8988T (cell line): ENCODE measurements at regions not wholly inside any gene's neighbourhood (a gene's known extent, or its start where the extent isn't known, plus 50 kb on each side); places are given as distances from the start of the nearest gene placed in this dataset.

Experiments
- DNase-seq: peaks from one replicate; pipeline ENCODE4 v3.0.0; 2011

DNA sequence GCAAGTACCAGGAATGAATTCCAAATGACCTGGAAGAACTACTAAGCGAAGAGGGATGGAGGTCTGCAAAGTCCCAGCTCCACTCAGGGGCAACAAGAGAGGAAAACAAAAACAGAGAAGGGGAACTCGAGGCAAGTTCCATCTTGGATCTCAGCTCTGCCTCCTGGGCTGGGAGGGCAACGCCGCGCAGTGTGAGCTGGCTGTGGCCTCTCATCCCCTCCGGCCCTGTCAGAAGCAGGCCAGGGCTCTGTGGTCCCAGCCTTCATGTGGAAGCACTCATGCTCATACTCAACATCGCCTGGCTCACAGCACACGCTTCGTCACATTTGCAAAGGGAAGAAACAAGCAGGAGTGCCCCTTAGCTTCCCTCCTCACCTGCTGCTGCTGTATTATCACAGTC, 627.9 kb upstream of the MGMT start:
- DNase-seq = no peak

DNA sequence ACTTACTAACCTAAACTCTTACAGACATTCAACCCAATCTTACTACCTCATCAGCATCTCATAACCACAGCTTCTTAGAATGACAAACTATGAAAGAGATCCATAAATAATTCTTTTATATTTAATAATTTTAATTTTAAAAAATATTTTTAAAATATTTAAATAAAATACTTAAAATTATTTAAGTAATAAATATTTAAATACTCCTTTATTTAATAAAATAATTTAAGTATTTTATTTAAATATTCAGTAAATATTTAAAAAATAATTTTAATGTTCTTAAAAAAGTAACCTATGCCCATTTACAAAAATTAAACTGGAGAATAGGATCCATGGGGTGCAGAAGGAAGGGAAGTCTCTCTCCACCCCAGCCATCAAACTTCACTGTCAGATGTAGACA, 627.3 kb upstream of the MGMT start:
- DNase-seq = no peak

DNA sequence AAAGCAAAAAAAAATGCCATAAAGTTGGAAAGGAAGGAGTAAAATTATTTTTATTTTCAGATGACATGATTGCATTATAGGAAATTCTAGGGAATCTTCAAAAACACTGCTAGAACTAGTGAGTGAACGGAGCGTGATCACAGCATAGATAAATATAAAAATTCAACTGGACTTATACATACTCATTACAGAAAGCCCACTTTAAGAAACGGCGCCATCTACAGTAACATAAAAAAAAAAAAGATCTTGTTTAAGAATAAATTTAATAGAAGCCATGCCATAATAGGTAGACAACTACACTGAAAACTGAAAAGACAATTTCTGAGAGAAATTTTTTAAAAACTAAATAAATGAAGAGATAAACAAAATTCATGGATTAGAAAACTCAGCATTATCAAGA, 623.1 kb upstream of the MGMT start:
- DNase-seq = no peak

DNA sequence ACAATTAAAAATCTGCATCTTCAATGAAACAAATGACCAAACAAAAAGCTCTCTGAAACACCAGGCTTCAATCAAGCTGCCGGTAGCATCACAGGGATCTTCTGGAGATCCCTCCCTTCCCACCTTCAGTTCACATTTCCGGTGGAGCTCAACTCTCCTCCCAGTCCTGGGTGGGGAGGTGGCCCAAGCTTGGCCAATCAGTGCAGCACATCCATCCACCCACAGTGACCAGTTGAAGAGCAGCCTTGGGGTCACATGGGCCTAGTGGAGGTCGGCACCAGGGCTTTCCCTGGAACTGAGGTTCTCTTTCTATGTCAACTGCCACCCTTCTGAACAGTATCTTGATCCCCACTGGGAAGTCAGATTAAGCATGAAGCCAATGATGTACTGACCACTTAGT, 620.1 kb upstream of the MGMT start:
- no peak for DNase-seq

DNA sequence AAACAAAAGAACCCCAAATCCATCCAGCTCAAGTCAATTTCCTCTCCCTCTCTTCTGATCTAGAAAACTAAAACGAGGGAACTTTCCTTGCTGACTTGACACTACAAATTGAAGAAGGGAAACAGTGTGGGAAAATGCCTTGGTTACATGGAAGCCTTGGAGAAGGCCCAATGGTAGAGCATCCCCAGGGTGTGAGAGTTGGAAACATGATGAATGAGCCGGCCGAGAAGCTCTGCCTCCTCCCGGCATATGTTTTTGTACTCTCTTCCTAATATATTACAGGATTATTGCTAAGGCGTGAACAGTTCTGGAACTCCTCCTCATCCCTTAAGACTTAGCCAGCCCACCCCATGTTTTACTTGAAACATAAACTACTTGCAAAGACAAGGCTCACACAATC, 618.2 kb upstream of the MGMT start:
- no peak for DNase-seq

DNA sequence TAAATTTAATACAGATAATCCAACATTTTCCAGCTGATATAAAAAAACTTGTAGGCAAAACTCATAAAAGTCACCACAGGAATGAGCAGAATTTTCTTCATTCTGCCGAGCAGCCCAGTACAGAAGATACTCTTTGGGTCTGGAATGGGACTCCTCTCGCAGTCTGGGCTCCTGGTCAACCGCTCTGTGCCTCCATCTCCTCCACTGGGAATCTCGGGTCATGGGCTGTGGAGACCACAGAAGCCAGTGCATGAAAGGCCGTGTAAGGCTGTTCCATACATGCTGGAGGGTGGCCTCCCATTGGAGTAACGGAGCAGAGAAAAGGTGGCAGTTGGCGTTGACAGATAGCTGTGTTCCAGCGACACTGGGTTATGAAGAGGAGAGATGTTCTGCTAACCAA, 616.4 kb upstream of the MGMT start:
- no peak for DNase-seq

DNA sequence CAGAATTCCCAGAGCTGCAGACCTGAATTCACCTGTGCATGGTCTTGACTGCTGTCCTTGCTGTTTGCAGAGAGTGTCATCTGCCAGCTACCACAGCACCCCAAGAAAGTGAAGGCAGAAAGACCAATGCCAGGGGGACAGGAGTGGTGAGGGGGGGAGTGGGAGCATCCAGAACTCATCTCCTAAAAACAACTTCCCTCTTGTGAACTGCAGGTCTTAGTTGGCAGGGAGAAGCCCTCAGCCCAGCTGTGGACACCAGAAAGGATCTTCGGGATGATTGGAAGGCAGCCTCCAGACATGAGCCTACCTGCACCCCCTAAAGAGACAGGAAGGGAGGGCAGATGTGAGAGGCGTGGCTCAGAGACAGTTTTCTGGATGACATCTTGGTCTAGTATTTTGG, 615.8 kb upstream of the MGMT start:
- DNase-seq = no peak

DNA sequence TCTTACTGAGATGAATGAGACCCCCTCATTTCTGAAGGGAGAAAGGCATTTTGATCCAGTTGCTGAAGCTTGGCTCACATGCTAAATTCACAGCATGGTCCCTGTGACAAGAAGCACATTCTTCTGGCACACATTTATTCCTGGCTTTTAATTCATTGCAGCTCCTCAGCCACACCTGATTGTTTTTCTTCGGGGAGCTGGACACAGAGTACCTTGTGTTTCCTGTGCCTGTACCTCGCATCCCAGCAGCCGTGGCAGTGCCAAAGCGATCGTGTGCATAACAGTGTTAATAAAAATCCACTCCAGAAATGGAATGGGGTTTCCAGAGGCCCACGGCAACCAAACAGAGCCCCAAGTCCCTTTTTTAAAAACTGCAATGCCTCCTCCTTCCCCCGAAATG, 615.3 kb upstream of the MGMT start:
- DNase-seq = no peak

DNA sequence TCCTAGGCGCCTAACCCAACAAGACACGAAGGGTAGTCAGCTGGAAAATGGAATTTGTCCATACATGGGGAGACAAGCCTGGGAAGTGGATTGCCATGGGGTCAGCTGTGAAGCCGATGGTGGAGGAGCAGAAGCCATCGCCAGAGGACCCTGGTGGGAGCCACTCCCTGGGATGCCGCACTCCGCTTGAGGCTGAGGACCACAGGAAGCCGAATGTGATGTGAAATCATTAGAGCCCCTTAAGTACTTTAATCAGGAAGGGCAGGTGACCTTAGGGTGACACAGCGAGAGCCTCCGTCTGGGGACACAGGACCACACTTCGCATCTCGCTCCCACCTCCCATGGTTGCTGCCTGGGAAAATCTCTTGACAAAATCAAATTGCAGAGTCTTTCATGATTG, 614.6 kb upstream of the MGMT start:
- DNase-seq = no peak

DNA sequence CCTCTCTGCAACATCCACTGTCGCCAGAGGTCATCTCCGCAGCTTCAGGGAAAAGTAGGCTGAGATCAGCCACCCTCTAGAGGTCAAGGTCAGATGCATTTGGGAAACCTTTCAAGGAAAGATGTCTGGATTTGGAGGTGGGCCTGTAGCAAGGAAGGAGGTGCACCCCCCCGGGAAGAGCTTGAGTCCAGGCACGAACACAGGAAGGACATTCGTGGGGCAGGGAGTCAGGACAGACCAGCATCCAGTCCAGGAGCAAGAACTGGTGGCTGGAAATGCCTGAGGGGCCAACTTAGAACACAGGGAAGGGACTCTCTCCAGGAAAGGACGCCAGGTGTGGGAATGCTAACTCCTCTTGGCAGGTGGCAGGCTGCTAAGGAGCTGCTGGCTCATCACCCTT, 614.1 kb upstream of the MGMT start:
- DNase-seq = no peak

DNA sequence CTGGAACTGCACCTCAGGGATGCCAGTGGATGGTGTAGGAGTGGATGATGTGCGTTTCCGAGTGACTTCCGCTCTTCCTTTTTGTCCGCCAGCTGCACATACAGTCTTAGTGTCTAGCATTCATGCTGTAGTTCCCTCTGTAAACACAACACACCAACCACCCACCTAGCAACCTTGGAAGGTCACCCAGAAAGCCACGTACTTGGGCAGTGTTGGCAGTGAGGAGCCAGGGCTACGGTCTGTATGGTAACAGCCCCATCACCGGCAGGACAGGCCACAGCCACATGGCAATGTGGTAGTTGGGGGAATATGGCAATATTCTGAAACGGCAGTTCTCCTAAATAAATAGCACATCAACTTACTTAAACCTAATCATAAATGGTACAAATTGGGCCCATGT, 613.5 kb upstream of the MGMT start:
- DNase-seq = no peak

DNA sequence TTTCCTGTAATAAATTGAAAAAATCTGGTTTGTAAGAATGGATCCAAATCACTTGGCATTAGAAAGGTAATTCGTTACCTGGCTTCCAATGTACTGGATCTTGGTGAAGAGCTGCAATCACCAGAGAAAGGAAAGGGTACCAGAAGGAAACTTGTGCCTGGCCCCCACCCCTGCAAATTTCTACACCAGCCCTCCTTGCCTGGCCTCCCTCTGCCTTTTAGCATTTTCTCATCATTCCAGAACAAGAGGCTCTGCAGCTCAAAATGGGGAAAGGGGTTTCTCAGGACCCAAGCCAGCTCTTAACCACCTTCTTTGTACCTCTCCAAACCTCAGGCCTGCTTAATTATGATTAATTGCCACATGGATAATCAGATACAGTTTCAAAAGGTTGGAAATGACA, 612.8 kb upstream of the MGMT start:
- no peak for DNase-seq

DNA sequence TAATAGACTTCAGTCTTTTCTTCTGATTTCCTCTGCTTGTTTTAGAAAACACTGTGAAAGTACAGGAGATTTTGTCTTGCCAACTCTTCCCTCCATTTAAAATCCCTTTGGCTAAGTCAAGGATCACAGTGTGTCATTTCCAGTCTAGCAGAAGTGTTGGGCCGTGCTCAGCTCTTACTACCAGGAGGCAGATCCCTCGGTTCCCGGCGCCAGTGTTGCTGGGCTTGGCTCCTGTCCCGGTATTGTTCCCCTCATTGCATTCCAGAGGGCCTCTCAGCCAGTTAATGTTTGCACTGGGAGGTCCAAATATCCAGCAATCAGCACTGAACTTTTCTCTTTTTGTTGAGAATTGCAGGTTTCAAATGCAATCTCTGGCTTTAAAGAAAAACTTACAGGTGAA, 612.1 kb upstream of the MGMT start:
- DNase-seq = no peak

DNA sequence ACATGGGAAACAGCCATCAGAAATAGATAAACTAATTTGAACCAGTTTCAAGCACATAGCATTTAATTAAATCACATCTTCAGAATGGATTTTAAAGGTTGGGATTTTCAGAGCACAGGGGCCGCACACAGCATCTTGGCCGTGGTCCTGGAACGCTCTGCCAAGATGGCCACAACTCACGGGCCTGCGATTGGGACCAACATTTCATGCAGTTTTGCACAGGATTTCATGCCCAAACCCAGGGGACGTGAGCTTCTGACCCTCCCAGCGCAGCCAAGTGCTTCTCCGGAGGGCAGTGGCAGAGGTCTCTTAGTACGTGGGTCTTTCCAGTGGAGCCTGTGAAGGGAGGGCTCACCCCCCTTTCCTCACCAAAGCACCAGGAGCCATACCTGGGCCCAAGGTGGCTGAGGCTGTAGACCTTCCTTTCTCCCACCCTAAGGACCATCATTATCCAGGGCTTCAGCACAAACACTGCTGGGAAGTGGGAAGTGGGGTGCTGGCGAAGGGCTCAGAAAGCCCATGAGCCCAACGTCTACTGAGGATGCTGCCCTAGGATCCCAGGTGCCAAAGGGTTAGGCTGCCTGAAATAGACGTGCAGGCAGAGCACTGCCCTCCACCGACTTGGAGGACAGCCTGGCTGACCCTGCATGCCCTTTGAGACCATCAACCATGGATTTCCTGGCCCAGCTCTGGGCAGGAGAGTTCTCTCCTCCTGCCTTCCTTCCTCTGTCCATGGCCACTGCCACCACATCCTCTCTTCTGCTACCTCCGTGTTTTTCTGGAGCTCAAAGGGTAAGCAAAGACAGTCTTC, 611.2 kb upstream of the MGMT start:
- DNase-seq = no peak

DNA sequence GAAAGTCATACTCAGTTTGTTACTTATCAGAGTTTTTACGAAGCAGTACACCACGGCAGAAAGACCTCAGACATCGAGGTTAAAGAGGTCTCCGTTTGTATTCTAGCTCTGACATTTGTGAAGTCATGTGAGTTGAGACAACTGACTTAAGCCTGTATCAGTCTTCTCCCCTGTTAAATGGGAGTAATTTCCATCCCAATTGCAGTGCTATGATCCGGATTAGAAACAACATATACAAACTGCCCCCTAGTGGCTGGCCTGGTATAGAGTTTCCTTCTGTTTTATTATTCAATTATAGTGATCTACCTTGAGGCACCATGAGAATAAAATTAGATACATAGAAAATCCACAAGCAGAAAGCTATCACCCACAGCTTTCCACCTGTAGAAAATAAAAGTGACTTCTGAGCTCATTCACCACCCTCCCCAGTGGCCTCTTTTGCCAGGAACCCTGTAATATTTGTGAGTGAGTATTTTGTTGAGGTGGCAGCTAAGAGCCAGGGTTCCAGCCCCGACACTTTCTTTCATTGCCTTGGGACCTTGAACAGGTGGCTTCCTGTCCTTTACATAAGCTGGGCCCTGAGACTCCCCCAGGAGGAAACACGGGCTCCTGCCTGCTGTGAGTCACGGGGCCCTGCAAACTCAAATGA, 607.2 kb upstream of the MGMT start:
- DNase-seq = no peak

DNA sequence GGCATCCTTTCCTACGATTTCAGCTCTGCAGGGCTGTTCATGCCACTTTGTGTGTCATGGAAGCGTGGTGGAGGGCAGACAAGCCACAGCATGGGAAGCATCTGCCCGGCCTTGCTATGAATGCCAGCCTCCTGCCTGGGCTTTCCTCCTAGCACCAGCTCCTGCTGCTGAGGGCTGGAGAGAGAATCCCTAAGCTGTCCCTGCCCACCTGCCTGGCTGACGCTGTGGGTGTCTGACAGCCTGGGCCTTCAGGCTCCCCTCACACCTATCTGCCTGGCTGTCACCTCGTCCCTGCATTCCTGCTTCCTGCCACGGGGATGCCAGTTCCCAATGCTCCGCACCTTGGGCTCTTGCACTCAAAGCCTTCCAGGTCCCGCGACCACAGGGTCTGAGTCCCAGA, 606.5 kb upstream of the MGMT start:
- no peak for DNase-seq

DNA sequence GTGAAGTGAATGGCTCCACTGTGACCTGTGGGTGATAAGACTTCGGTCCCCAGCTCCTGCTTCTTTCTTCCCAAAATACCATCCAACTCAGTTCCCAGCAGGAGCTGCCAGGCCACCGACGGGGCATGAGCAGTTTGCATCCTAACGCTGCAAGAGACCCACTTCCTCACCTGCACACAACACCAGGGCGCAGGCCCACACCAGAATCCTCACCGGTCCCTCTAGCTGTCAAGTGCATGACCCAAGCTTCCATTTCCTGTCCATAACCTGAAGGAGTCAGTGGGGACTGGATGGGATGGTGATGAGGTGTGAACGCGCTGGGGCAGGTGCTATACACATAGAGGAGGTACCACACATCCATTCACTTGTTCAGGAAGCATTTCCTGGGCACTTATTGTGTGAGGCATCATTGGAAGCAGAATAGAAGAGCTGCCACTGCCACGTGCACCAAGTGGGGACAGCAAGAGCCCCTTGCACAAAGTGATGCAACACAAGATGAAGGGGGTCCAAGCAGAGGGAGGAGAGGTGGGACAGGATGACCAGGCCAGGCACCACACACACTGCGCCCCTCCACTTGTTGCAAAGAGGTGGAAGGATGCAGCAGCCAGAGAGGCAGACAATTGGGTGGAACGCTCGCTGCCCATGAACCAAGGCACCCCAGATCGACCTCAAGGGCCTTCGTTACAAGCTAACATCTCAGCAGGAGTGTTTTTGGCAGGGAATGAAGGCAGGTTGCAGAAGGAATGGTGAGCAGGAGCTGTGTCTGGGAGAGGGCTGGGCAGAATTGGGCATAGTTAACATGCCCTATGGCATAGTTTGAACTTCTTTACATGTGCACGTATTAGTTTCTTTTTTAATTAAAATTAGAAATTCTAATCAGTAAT, 605.8 kb upstream of the MGMT start:
- DNase-seq = no peak

DNA sequence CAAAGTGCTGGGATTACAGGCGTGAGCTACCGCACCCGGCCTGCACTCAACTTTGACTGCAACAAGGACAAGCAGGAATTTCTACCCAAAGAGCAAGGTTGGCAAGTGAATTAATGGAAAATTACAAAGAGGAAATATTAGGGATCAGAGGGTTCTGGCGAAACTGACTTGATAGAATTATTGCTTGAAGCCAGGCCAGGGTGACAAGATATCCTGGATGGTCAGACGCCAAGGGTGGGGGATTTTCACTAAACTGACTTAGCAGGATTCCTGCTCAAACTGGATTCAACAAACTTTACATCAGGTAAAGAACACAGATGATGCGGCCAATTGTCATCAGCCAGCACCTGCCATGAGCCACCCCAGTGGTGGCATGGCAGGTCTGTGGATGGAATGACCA, 603.6 kb upstream of the MGMT start:
- no peak for DNase-seq

DNA sequence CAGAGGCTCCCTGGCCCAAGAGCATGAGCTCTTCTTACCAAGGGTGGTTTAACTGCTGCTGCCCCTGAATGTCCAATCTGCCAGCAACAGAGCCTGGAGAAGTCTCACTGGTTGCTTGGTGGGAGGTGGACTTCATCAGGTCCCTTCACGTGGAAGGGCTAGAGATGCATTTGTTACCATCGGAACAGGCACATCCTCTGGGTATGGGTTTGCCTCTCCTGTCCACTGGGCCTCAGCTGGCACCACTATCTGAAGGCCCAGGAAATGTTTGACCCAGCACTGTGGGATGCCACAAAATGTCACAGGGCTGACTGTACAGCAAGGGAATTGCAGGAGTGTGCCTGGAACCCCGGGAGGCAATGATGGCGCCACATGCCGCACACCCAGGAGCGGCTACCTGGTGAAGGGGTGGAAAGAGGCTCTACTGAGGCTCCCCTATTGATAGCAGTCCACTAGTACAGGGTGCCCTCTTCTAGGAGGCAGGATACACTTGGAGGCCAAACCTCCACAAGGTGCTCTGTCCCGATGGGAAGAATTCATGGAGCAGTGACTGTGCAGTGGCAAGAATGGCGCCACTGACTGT, 603.1 kb upstream of the MGMT start:
- no peak for DNase-seq

DNA sequence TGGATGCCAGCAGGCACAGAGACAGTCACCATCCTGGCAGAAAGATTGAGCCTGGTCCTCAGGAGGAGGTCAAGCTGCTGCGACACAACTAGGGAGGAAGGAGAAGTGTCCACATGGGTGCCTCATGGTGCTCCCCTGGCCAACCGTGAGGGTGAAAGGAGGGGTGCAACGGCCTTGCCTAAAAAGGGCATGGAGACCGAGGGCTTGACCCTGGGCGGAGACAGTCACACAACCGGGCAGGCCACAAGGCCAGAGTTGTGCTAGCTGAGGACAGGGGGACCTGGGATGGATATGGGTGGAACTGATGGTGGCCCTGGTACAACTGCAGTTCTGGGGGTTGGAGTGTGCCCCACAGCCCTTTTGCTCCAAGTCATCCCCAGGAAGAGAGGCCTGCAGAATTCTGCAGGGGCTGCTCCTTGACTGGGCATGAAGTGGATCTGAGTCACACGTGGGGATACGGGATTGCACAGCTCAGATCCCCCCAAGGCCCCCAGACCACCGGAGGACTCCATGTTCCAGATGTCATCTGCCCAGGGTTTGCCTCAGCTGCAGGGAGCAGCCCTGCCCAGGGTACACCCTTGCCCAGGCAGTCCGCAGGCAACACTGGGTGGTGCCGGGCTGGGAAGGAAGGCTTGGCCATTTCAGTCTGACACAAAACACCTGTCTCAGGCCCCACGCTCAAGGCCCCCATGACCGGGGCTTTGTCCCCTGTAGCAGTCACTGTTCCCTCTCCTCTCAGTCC, 602.3 kb upstream of the MGMT start:
- no peak for DNase-seq

DNA sequence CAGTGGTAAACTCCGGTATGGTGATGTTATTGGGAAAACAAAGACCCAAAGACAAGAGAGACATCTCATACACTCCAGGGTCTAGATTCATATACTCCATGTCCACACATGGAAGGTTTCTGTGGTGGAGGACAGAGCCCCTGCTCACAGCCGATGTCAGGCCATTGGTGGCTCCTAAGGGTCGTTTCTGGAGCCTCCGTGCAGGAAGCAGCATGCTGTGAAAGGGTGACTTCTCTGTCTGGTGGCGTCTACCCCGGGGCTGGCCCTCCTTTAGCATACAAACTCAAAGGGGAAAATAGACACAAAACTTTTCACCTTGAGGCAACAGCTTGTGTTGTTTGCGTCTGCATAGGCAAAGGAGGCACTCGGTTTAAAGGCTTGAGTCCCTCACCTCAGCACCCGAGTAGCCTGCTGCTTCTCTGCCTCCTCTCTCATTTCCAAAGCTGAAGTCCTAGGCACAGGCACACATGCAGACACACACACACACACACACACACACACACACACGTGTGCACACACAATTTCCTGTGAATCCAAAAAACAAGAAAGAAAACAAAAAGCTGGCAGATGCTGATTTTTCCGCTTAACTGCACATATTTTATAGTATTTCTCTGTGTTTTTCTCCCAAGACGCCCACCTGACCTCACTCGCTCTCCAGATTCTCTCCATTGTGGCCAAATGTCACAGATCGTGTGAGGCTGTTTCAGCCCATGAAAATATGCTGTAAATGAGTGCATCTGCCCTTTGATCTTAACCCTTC, 601.4 kb upstream of the MGMT start:
- no peak for DNase-seq

DNA sequence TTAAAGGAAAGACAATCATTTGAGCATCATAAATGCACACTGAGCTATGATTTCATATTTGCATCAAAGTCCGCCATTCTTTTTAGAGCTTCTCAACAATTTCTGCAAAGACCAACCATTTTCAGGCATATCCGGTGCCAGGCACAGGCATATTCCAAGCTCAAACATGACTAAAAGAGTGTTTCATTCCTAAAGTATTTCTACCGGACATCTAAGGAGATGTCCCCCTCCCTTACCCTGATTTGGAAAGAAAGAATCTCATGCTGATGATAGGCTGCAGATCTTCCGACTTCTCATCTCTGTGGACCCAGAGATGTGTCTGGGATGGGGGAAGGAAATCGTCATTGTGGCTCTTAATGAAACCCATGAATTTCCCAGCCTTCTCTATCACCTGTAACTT, 600.5 kb upstream of the MGMT start:
- no peak for DNase-seq
